NB4 (cell line): ENCODE measurements at regions not wholly inside any gene's neighbourhood (a gene's known extent, or its start where the extent isn't known, plus 50 kb on each side); places are given as distances from the start of the nearest gene placed in this dataset.

ENCODE experiments used
- CTCF ChIP-seq: IDR thresholded peaks from one replicate; pipeline ENCODE4 v1.5.1; 2012; ENCODE audit warnings: low read depth, low read length
- MYC ChIP-seq: IDR thresholded peaks from 2 replicates; pipeline ENCODE4 v1.6.1; 2011; ENCODE audit warnings: low read depth, low read length
- POLR2A ChIP-seq: IDR thresholded peaks from 2 replicates; pipeline ENCODE4 v1.6.1; 2011; ENCODE audit warnings: mild to moderate bottlenecking; ENCODE audit not compliant: insufficient read length; ENCODE audit errors: extremely low read depth

- TF ChIP-seq CTCF (no peak), POLR2A (no peak), MYC (no peak)
These were observed 155.3 kb downstream of the IRS2 start for GRCh38 chr13:109631069-109631468.
